ENCODE measurements at regions not wholly inside any gene's neighbourhood (a gene's known extent, or its start where the extent isn't known, plus 50 kb on each side); places are given as distances from the start of the nearest gene placed in this dataset.

DNA sequence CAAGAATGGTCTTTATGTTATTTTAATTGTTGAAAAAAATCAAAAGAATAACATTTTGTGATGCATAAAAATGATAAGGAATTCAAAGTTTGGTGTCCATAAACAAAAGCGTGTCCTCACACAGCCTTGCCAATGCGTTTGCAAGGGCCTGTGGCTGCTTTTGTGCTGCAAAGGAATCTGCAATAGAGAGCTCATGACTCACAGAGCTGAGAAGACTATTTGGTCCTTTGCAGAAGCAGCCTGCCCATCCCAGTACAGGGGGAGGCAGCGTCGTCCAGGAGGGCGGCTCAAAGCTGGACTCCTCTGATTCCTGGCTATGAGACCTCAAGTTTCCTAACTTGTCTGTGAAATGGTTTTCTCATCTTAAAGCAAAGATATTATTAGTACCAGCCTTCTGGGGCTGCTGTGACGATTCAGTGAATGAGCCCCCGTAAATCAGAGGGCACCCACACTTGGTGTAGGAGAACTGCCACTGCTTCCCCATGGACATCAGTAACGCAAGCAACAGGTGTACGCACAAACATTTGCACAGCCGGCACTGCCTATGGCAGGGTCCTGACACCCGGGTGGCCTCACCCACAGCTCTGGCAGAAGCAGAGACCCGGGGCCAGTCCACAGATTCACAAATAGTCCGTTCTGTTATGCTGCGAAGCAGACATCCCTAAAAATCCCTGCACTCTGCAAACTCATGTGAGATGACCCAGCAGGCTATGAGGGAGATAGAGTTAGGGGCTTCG, 70.6 kb upstream of the ASAP2 start:
- DNase-seq, result no peak

DNA sequence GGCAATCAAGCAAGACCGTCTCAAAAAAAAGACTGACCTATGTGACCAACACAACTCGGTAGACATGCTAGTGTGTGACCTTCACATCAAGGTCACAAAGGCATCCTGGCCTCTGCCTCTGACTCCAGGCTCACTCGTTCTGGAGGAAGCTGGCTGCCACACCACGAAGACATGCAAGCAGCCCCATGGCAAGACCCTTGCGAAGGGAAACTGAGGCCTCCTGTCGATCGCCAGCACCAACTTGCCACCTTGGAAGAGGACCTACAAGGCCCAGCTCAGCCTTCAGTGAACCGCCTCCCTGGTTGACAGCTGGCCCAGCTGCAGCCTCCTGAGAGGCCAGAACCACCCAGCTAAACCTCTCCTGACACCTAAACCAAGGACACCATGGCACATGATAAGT, 79.3 kb upstream of the ASAP2 start:
- DNase-seq, result no peak

DNA sequence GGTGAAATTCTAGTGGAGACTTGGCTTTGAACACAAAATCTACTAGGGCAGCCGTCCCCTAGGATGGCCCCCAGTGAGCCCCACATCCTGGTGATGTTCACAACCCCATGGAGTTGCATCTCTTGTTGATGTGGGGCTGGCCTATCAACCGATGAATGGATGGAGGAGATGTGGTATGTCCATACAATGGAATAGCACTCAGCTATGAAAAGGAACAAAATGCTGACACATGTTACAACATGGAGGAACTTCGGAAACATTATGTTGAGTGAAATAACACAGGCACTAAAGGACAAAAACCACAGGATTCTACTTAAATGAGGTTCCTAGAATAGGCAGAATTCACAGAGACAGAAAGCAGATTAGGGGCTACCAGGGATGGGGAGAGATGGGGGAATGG, 80.1 kb upstream of the ASAP2 start:
- no peak for DNase-seq

DNA sequence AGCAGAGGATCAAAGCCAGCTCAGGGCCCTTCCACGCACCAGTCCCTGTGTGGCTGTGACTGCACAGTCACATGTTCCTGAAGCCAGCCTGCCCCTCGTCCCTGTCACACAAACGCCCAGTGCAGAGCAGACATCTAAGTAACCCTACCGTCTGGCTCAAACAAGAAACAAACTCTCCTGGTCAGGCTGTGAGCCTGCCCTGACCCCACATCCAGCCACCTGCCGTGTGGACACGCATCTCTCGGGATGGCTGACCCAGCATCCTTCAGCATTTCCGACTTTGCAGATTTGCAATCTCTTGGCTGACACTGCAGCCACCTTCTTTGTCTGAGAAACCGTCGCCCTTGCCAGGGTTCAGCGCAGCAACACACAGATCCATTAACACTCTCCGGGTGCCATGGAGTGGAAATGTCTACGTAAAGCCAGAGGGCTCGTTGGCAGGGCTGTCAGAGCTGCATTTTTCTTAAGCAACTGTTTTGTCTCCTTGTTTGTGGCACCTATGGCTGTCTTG, 82.3 kb upstream of the ASAP2 start:
- DNase-seq, result no peak

DNA sequence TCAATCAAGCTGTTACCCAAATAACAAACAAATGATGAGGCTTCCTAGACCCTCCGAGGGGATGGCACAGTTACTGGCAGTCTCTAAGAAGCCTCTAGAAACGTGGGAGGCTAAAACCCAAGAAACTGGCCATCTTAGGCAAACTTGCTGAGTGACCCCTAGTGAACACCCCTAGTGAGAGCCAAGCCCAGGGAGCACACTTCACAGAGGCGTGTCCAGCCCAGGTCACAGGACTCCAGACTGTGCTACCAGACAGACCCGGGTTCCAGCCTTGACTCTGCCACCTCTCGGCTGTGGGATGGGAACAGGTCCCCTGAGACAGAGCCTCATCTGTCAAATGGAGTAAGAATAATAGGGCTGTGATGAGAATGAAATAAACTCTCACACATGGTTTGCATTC, 83.5 kb upstream of the ASAP2 start:
- DNase-seq, result no peak

DNA sequence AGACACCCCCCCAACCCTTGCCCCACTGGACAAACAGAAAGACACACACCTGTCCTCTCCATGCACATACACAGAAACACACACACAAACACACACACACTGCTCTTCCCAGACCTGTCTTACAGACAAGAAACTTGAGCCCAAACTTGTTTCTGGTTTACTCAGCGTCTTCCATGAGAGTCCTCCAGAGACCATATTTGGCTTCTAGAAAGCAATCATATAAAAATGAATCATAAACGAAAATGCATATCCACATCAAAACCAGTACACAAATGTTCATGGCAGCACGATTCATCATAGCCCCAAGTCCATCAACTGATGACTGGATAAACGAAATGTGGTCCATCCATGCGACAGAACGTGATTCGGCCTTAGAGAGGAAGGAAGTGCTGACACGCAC, 84.2 kb upstream of the ASAP2 start:
- no peak for DNase-seq

DNA sequence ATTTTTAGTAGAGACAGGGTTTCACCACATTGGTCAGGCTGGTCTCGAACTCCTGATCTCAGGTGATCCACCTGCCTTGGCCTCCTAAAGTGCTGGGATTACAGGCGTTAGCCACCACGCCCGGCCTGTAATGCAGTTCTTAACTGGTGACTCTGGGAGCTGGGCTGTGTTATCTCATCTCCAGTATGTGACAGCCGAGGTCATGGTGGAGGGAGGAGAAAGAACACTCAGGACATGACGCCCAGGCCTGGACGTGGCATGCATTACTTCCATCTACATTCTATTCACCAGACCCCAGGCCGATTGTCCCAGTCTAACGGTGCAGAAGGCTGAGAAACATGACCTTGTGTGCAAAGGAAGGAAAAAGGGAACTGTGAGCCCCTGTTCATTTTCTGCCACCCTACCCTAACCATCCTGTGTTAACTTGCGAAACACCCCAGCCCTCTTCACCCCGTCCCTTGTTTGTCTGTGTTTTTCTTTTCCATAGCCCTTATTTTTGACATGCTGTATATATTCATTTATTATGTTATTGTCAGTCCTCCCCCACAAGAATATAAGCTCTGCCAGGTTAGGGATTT, 88.1 kb upstream of the ASAP2 start:
- no peak for DNase-seq

DNA sequence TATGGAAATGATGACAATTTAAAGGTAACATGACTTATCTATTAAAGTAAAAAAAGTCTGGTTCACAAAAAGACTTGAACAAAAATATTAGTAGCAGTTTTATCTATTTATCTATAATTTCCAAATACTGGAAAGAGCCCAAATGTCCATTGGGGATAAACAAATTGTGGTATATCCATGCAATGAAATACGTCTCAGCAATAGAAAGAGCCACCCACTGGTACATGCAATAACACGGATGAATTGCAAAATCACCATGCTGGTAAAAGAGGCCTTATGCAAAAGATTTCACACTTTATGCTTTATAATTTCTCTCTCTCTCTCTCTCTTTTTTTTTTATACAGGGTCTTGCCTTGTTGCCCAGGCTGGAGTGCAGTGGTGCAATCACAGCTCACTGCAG, 91.4 kb upstream of the ASAP2 start:
- no peak for DNase-seq

DNA sequence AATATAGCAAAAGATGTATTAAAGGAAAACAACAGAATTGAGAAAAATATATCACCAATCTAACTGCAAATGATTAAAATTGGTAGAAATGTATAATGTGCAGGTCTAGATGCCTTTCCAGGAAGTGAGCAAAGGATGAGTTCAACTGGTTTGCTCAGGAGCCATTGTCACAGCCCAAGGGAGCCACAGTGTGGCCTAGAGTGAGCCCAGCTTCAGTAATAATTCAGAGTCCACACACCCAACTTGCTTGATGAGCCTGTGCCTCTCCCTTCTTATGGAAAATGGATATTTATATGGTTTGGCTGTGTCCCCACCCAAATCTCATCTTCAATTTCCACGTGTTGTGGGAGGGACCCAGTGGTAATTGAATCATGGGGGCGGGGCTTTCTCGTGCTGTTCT, 92.2 kb upstream of the ASAP2 start:
- no peak for DNase-seq

DNA sequence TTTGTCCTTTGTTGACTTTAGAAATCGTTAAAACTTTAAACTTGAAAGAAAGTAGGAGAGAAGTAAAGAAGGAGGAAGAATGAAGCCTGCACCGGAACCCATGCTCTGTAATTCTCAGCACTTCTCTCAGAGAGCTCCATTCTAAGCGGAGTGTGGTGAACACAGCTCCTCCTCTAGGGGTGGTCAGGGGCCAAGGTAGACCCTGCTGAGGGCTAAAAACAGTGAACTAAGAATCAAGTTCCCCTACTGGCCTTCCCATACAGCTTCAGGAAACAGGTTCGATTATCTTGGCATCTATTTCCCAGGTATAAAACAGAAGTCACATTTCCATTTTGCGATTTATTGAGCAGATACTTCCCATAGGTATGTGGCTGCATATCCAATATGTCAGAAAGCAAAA, 92.7 kb upstream of the ASAP2 start:
- no peak for DNase-seq

DNA sequence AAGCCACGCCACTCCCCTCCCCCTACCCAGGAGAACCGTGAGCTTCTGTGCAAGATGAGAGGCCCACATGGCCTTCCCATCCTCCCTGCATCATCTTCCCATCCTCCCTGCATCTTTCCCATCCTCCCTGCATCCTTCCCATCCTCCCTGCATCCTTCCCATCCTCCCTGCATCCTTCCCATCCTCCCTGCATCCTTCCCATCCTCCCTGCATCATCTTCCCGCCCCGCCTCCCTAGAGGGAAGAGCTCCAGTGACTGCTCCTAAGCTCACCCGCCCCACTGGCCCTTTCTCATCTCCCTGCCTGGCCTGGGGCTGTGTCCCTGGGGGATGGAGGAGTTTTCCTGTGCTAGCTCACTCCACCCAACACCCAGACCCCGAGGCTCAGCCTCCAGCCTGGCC, 93.3 kb upstream of the ASAP2 start:
- DNase-seq, result no peak

DNA sequence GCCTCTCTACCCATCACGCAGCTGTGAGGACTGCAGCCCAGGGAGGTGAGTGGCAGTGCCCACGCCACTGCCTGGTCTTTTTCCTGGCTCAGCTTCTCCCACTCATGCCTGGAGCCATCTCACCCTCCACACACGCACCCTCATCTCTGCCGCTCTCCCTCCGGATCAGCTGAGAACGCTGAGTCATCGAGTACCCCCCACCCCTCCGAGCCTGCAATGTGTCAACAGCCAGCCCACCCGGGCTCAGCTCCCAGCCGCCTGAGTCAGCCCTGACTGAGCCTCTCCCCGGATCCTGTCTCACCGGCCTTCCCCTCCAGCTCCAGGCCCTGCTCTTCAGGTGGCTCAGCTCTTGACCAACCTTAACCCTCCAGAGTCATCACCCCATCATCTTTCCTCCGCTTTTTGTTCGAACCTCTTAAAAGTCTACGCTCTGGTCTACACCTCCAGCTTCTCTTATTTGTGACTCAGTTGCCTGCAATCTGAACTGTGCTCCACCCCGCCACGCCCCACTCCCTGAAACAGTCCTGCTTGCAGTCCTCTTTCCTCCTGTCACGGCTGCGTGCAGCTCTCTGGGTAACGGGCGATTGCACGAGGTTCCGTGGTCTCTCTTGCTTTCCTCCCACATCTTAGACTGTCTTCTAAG, 94.4 kb upstream of the ASAP2 start:
- DNase-seq, result no peak

DNA sequence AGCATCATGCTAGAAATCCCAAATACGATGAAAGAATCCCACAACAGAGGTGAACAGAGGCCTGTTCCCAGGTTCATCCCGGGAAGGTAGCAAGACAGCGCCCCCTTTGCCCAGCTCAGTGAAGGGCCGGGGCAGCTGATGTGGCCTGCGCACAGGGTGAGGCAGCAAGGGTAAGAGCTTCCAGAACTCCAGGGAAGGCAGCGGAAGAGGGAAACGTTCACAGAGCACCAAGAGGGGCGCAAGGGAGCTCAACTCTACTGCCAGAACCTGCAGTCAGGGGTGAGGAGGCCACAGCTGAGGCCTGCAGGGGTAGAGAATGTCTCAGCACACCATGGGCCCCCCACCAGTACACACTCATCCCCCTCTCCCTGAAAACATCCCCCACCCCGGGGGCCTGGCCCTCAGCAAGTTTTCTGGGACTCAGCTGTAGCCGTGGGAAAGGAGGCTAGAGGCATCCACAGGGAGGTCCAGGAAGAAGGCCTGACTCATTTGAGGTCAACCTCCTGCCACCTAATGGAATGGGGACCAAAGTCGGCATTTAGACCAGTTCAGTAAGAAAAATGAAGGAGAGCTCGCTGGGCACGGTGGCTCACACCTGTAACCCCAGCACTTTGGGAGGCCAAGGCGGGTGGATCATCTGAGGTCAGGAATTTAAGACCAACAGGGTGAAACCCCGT, 95.6 kb upstream of the ASAP2 start:
- DNase-seq, result no peak

DNA sequence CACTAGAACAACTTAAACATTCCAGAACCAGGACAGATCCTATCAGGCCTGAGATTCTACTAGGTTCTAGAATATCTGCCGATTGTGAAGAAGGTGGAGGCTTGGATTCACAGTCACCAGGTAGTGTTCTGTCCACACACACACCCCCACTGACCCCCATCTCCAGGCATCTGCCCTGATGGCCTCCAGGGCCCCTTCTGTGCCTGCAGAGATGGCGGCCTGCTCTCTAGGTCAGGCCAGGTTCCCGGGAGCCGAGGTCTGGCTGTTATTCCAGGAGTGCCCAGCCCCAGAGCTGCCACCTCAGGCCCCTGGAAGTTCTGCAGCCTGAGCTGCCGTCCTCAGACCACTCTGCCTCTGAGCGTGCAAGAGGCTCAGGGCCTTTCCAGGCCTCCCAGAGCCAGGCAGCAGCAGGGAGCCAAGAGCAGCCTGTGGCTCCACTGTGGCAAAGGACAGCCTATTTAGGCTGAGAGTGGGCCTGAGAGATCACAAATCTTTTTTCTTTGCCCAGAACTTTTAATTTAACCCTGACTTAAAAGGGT, 96.2 kb upstream of the ASAP2 start:
- no peak for DNase-seq

DNA sequence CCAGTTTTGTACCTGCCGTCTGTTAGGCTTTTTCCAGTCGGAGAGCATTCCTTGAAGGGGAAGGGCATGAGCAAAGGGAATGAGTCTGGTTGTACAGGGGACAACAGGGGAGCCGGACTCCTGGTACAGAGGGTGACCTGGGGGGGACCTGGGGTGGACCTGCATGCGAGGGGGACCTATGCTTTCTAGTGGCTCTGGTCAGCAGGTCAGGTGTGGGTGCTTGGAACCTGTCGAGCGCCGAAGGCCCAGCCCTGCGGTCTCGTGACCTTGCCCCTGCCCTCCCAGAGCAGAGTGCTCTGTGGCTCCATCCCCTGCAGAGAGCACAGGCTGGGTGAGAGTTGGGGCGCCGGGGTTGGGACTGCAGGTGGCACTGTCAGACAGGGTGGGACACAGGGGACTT, 96.7 kb upstream of the ASAP2 start:
- DNase-seq, result no peak

DNA sequence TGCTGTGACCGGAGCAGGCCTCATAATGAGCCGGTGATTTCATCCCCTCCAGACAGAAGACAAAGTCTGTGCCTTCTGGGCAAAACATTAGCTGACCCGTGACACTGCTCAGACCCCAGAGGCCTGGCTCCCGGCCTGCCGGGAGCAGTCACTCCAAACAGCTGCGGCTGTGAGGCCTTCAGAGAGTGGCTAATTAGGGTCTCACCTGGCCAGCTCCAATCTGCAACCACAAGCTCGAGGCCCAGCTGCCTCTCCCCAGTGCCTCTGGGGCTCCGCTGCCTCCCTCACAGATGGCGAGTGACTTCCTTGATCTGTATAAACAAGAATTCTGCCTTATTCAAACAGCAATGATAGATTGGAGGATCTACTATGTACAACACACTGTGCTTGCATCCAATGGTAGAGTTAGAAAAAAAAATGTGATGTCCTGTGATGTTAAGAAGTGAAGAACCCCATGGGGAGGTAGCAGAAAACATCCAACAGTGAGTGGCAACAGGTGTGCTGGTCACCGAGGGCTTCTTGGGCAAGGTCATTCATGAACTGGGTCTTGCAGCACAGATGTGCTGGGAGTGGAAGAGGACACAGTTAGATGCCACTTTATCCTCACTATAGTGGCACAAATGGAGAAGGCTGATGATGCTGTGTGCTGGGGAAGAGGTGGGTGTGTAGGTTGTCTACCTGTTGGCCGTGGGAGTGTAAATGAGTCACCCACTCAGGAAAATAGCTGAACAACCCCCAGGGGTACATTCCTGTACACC, 98.2 kb upstream of the ASAP2 start:
- DNase-seq, result no peak

DNA sequence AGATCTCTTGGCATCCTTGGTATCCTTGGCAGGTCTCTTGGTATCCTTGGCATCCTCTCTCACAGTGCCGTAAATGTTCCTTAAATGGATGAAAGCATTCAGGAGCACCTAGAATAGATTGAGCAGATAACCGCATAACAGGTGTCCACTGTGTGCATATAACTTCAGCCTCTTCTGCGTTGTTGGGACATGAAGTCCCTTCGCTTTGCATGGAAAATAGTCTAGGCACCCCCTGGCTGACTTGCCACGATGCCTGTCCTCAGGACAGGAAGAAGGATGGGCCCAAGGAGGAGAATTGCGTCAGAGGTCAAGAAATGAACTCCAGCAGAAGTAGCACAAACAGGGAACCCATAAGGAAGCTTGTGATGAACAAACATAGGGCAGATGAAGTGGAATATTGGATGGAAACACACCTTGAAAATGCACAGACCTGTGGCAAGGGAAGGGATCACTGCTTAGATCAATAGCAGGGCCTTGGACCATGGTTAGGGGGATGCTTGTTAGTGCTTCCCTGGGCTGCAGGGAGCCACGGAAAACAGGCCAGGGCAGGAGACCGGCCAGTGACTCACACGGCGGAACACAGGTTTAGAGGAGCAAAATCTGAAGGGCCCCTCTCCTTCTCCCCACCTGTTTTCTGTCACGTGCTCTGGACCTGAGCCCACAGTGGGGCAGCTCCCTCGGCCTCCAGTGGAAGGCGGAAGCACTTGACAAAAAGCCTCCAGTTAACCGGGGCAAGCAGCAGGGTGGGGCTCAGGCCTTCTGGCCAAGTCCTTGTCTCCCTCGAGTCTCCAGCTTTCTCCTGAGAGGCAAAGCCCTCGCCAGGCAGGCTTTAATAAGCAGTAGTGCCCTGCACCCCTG, 99.2 kb upstream of the ASAP2 start:
- DNase-seq, result no peak

DNA sequence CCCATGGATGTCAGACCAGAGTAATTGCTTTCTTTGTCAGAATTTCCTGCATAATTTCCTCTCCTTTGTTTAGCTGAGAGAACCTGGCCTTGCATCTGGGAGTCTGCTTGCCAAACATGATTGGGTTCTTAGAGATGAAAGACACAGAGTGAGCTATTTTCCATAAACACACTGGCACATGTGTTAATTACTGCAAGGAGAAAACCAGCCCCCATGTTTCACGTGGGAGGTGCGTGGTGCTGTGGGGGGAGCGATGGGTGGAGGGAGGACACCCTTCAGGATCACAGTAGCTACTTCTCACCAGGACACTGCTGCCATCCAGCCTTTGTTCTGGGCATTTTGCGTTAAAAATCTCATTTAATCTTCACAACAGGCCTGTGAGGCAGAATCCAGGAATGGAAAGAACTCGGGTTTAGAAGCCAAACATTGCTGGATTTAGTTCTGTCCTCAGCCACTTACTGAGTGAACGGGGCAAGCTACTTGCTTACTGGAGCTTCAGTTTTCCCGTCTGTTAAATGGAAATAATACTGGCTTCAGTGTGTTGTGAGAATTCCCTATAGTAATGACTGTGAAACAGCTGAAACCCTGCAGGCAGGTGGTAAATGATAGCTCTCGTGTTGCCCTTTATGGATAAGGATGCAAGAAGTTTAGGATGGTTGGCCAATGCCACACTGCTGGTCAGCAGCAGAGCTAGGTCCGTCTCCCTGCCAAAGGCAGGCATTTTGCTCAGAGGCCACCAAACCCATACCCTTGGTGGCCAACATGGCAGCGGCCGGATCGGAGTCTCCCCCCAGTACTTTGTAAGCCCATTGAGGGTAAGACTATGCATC, 100.1 kb upstream of the ASAP2 start:
- DNase-seq, result no peak

DNA sequence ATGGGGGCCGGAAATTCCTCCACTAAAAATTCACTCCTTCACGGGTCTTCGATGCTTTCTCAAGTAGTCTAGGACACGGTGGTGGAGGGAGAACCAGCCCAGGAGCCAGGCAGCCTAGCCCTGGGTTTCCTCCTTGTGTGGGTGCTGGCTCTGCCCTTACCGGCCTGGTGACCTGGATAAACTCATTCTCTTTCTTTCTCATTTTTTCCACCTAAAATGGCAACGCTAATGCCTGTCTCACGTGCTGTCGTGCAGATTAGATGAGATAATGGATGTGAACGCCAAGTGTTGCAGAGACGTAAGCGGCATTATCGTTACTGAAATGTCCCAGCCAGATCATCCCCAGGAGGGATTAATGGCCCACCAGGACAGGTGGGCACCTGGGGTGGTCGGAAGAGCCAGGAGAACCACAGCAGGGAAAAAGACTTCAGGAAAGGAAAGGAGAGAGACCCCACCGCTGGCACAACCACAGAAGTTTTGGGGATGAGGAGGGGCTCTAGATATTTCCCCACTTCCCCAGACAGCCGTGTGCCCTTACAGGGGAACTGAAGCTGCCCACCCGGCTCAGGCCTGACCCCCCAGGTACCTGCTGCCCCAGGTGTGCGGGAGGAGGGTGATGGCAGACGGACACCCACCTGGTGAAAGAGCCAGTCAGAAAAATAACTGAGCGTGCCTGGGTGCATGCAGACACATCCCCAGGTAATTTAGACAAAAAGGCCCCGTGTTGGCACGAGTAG, 100.8 kb upstream of the ASAP2 start:
- DNase-seq, result no peak

DNA sequence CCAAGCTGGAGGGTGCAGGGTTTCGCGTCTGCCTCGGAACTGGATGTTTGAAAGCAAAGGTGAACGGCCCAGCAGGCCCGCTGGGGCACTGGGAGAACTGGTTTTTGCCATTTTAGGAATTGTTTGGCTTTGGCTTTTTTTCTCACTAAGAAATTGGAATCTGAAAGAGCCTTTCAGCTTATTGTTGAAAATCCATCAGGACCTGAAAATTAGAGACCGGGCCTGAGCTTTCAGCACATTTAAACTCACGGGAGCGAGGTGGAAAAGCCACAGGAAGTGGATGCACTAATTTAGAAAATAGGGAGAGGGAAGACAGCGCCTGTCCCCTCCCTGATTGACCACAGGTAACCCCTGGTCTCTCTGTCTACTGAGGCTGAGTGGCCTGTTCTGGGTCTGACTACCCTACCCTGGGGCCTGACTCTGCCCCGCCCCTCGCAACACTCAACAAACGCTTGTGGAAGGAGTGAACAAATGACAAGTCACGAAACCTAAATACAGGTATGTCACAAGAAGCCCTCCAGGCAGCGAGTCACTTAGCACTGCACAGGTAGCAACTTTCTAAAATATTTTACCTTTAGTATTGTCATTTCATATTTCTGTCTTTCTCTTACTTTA, 100.3 kb upstream of the MBOAT2 start:
- DNase-seq, result no peak
